ENCODE measurements at regions not wholly inside any gene's neighbourhood (a gene's known extent, or its start where the extent isn't known, plus 50 kb on each side); places are given as distances from the start of the nearest gene placed in this dataset.

DNA sequence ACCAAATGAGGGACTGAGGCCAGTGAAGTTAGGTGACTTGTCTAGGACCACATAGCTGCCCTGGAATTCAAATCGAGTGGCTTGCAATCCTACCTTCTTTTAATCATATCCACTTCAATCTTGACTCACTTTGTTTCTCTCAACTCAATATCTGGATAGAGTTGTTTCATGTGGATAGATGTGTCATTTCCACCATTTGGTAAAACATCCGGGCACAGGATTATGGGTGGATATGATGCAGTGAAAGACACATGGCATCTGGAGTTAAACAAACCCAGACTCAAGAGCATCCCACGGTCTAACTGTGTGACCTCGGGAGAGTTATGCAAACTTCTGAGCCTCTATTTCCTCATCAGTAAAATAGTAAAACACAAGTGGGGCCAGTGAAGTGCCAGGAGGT, 103.6 kb upstream of the CNKSR3 start:
- Histone ChIP-seq H3K4me1 (ENCODE audit: low read length) (no peaks in the 10 kb centered on the region), H3K27me3 (ENCODE audit: low read length) (0 out of 2 replicates have a peak, but pooled peaks cover 2% of the 10 kb centered on the region), H4K20me1 (ENCODE audit: insufficient read depth, low read depth, low read length) (no peaks in the 10 kb centered on the region), H3K4me2 (ENCODE audit: low read depth, low read length, poor library complexity, severe bottlenecking) (no peak overlapping the region), H3K9me2 (replicated peaks; ENCODE audit: insufficient read depth, low read length) (no peaks in the 10 kb centered on the region), H3K4me3 (ENCODE audit: low read length) (no peak overlapping the region), H3K27ac (ENCODE audit: low read length) (no peak overlapping the region), H2AFZ (ENCODE audit: low read length) (no peak overlapping the region), H3K36me3 (ENCODE audit: insufficient read depth, low read length) (no peaks in the 10 kb centered on the region), H3K9ac (ENCODE audit: low read length) (no peak overlapping the region), H3K9me3 (ENCODE audit: low read length) (no peaks in the 10 kb centered on the region), H3K79me2 (ENCODE audit: low read length) (no peaks in the 10 kb centered on the region)
- DNase-seq: no peak

DNA sequence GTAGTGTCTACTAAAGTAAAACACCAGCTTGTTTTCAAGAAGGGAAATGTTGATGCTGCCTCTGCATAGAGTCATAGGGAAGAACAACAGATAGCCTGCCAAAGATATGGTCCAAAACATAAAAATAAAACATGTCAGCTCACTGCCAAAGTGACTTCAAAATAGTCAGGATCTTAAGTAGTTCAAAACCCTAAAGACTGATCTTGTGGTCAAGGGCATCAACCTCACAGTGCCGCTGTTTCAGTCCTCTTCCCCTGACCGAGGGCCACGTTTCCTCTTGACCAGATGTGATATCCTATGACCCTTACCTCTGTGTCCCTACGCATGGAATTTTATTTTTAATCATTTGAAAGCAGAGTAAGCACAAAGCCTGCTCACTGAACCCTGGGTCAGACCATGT, 104.2 kb upstream of the CNKSR3 start:
- no peak overlapping the region for H2AFZ ChIP-seq (ENCODE audit: low read length)
- H3K27me3 ChIP-seq (ENCODE audit: low read length): 0 out of 2 replicates have a peak, but pooled peaks cover 2% of the 10 kb centered on the region
- H3K9me3 ChIP-seq (ENCODE audit: low read length): no peaks in the 10 kb centered on the region
- no peaks in the 10 kb centered on the region for H3K36me3 ChIP-seq (ENCODE audit: insufficient read depth, low read length)
- no peak overlapping the region for H3K4me2 ChIP-seq (ENCODE audit: low read depth, low read length, poor library complexity, severe bottlenecking)
- no peak for DNase-seq
- no peaks in the 10 kb centered on the region for H3K4me1 ChIP-seq (ENCODE audit: low read length)
- H3K27ac ChIP-seq (ENCODE audit: low read length): no peak overlapping the region
- no peaks in the 10 kb centered on the region for H3K79me2 ChIP-seq (ENCODE audit: low read length)
- H3K4me3 ChIP-seq (ENCODE audit: low read length): no peak overlapping the region
- H3K9ac ChIP-seq (ENCODE audit: low read length): no peak overlapping the region
- no peaks in the 10 kb centered on the region for H3K9me2 ChIP-seq (replicated peaks; ENCODE audit: insufficient read depth, low read length)
- H4K20me1 ChIP-seq (ENCODE audit: insufficient read depth, low read depth, low read length): no peaks in the 10 kb centered on the region

DNA sequence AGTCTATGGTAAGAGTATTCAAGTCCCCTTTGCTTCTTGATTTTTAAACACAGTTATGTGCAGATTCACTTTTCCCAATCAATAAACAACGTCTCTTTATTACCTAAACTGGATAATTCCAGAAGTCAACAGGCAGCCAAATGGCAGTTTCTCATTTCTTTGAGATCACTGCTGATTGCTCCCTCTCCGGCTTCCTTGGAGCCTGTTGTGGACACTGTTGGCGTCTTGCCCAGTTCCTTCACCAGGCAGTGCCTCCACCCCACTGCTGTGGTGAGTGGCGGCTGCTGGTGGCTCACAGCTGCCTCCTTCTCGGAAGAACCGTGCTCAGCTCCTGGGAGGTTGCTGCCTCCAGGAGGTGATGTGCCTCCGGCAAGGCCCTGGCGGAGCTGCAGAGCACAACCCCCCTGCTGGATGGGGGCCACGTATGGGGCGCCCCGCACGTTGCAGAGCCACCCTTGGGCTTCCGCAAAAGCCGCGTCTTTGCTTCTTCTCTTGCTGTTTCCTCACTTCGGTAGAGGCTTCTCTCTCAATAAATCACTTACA, 105.1 kb upstream of the CNKSR3 start:
- Histone ChIP-seq H3K27me3 (ENCODE audit: low read length) (0 out of 2 replicates have a peak, but pooled peaks cover 2% of the 10 kb centered on the region), H3K9me2 (replicated peaks; ENCODE audit: insufficient read depth, low read length) (no peaks in the 10 kb centered on the region), H3K4me3 (ENCODE audit: low read length) (no peak overlapping the region), H3K9ac (ENCODE audit: low read length) (no peak overlapping the region), H3K27ac (ENCODE audit: low read length) (no peak overlapping the region), H3K36me3 (ENCODE audit: insufficient read depth, low read length) (no peaks in the 10 kb centered on the region), H3K4me1 (ENCODE audit: low read length) (no peaks in the 10 kb centered on the region), H4K20me1 (ENCODE audit: insufficient read depth, low read depth, low read length) (no peaks in the 10 kb centered on the region), H3K4me2 (ENCODE audit: low read depth, low read length, poor library complexity, severe bottlenecking) (no peak overlapping the region), H3K79me2 (ENCODE audit: low read length) (no peaks in the 10 kb centered on the region), H3K9me3 (ENCODE audit: low read length) (no peaks in the 10 kb centered on the region), H2AFZ (ENCODE audit: low read length) (no peak overlapping the region)
- no peak for DNase-seq

DNA sequence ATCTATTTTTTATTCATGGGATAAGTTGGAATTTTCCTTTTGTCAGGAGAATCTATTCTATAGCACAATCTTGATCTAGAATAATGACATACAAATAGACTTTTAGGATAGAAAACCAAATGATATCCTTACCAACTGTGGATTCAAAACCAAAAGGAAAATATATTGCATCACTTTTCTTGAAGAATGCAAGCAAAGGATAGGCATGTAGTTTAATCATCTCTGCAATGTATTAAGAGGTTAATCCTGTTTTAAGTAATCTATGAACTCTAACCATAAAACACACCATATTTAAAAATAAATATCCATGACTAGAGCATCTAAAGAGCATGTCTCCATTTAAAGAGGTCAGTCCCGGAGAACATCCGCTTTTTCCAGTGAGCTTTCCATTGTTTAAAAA, 106.7 kb upstream of the CNKSR3 start:
- DNase-seq: no peak
- H3K36me3 ChIP-seq (ENCODE audit: insufficient read depth, low read length): no peaks in the 10 kb centered on the region
- no peak overlapping the region for H3K27ac ChIP-seq (ENCODE audit: low read length)
- H3K4me2 ChIP-seq (ENCODE audit: low read depth, low read length, poor library complexity, severe bottlenecking): no peak overlapping the region
- 0 out of 2 replicates have a peak, but pooled peaks cover 2% of the 10 kb centered on the region for H3K27me3 ChIP-seq (ENCODE audit: low read length)
- H2AFZ ChIP-seq (ENCODE audit: low read length): no peak overlapping the region
- H3K79me2 ChIP-seq (ENCODE audit: low read length): no peaks in the 10 kb centered on the region
- H4K20me1 ChIP-seq (ENCODE audit: insufficient read depth, low read depth, low read length): no peaks in the 10 kb centered on the region
- no peak overlapping the region for H3K9ac ChIP-seq (ENCODE audit: low read length)
- H3K9me3 ChIP-seq (ENCODE audit: low read length): no peaks in the 10 kb centered on the region
- no peaks in the 10 kb centered on the region for H3K9me2 ChIP-seq (replicated peaks; ENCODE audit: insufficient read depth, low read length)
- H3K4me3 ChIP-seq (ENCODE audit: low read length): no peak overlapping the region
- H3K4me1 ChIP-seq (ENCODE audit: low read length): no peaks in the 10 kb centered on the region

DNA sequence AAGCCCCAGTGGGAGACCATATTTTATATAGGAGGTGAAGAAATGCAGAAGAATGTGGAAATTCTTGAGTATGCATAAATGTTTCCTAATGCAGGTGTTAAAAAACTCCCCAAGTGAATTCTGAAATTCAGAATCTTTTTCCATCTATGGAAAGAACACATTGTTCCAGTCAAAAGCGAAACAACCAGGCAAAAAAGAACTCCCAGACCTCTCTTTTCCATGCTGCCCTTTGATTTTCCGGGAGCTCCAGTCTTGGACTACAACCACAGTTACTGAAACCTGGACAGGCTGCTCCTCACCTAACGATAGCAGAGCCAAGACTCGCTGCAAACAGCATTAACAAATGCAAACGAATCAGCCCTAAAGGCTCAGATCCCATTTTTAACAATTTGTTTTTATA, 108.7 kb upstream of the CNKSR3 start:
- Histone ChIP-seq H3K27ac (ENCODE audit: low read length) (no peak overlapping the region), H4K20me1 (ENCODE audit: insufficient read depth, low read depth, low read length) (no peaks in the 10 kb centered on the region), H2AFZ (ENCODE audit: low read length) (no peak overlapping the region), H3K9me3 (ENCODE audit: low read length) (no peaks in the 10 kb centered on the region), H3K4me2 (ENCODE audit: low read depth, low read length, poor library complexity, severe bottlenecking) (no peak overlapping the region), H3K9ac (ENCODE audit: low read length) (no peak overlapping the region), H3K4me1 (ENCODE audit: low read length) (no peaks in the 10 kb centered on the region), H3K27me3 (ENCODE audit: low read length) (no peaks in the 10 kb centered on the region), H3K36me3 (ENCODE audit: insufficient read depth, low read length) (no peaks in the 10 kb centered on the region), H3K4me3 (ENCODE audit: low read length) (no peak overlapping the region), H3K79me2 (ENCODE audit: low read length) (no peaks in the 10 kb centered on the region), H3K9me2 (replicated peaks; ENCODE audit: insufficient read depth, low read length) (no peaks in the 10 kb centered on the region)
- no peak for DNase-seq

DNA sequence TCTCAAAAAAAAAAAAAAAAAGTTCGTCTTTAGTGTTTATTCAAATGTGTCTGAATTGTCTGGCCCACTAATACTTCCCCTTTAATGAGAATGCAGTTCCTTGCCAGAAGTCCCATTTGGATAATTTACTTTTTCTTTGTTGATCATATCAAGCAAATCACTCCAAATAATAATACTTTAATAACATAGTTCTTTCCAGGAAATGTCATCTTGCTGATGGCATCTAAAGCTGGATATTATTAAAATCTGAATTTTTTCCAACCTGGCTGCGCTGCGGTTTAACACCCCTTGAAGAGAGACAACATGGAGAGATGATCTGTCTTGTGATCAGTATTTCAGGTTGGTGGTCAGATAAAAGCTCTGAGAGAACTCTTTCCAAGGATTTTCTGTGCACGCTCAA, 111.2 kb upstream of the CNKSR3 start:
- Histone ChIP-seq H2AFZ (ENCODE audit: low read length) (no peak overlapping the region), H3K4me3 (ENCODE audit: low read length) (no peak overlapping the region), H3K36me3 (ENCODE audit: insufficient read depth, low read length) (no peaks in the 10 kb centered on the region), H3K4me2 (ENCODE audit: low read depth, low read length, poor library complexity, severe bottlenecking) (no peak overlapping the region), H3K27me3 (ENCODE audit: low read length) (no peaks in the 10 kb centered on the region), H3K9ac (ENCODE audit: low read length) (no peak overlapping the region), H3K9me3 (ENCODE audit: low read length) (no peaks in the 10 kb centered on the region), H3K79me2 (ENCODE audit: low read length) (no peaks in the 10 kb centered on the region), H3K9me2 (replicated peaks; ENCODE audit: insufficient read depth, low read length) (no peaks in the 10 kb centered on the region), H3K27ac (ENCODE audit: low read length) (no peak overlapping the region), H3K4me1 (ENCODE audit: low read length) (no peaks in the 10 kb centered on the region), H4K20me1 (ENCODE audit: insufficient read depth, low read depth, low read length) (no peaks in the 10 kb centered on the region)
- no peak for DNase-seq

DNA sequence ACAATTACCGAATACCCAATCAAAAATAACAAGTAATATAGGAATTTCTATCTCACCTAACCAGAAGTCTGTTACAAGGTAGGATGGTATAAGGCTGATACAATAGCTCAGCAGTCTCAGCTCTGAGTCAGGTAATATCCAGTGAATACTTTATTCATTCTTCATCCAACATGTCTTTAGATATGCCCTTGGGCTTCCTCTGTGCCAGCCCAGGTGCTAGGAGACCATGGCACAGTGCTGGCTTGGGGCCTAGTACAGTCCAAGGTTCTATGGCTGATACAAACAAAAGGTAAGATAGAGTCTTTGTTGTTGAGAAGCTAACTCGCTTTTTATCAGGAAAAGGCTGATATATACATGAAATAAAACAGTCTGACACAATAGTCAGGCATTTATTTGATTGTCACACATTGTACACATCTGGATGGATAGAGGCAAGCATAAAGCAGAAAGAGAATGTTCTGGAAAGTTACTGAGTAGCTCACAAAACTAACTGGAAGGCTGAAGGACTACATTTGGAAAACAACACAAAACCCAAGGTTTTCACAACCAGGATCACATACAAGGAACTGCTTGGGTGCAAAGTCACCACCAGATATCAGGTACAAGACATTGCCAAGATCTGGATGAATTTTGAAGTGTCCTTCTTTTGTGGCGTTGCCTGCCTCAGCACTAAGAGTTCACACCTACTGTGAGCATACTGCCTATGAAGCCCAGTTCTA, 110.4 kb upstream of the SCAF8 start:
- Histone ChIP-seq H3K4me2 (ENCODE audit: low read depth, low read length, poor library complexity, severe bottlenecking) (no peak overlapping the region), H3K9me2 (replicated peaks; ENCODE audit: insufficient read depth, low read length) (no peaks in the 10 kb centered on the region), H3K36me3 (ENCODE audit: insufficient read depth, low read length) (no peaks in the 10 kb centered on the region), H3K4me3 (ENCODE audit: low read length) (no peak overlapping the region), H3K27ac (ENCODE audit: low read length) (no peak overlapping the region), H3K27me3 (ENCODE audit: low read length) (no peaks in the 10 kb centered on the region), H3K79me2 (ENCODE audit: low read length) (no peaks in the 10 kb centered on the region), H3K4me1 (ENCODE audit: low read length) (no peaks in the 10 kb centered on the region), H3K9ac (ENCODE audit: low read length) (no peak overlapping the region), H3K9me3 (ENCODE audit: low read length) (no peaks in the 10 kb centered on the region), H2AFZ (ENCODE audit: low read length) (no peak overlapping the region), H4K20me1 (ENCODE audit: insufficient read depth, low read depth, low read length) (no peaks in the 10 kb centered on the region)
- no peak for DNase-seq

DNA sequence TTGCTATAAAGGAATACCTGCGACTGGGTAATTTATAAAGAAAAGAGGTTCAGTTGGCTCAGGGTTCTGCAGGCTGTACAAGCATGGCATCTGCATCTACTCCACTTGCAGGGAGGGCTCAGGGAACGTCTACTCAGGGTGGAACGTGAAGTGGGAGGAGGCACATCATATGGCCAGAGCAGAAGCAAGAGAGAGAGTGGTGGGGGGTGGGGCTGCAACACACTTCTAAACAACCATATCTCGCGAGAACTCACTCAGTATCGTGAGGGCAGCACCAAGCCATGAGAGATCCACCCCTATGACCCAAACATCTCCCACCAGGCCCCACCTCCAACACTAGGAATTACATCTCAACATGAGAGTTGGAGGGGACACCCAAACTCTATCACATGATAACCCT, 109.8 kb upstream of the SCAF8 start:
- no peaks in the 10 kb centered on the region for H3K79me2 ChIP-seq (ENCODE audit: low read length)
- no peaks in the 10 kb centered on the region for H3K27me3 ChIP-seq (ENCODE audit: low read length)
- no peaks in the 10 kb centered on the region for H4K20me1 ChIP-seq (ENCODE audit: insufficient read depth, low read depth, low read length)
- no peak overlapping the region for H3K27ac ChIP-seq (ENCODE audit: low read length)
- H3K9ac ChIP-seq (ENCODE audit: low read length): no peak overlapping the region
- no peaks in the 10 kb centered on the region for H3K9me3 ChIP-seq (ENCODE audit: low read length)
- H3K4me1 ChIP-seq (ENCODE audit: low read length): no peaks in the 10 kb centered on the region
- DNase-seq: no peak
- no peak overlapping the region for H3K4me3 ChIP-seq (ENCODE audit: low read length)
- H3K9me2 ChIP-seq (replicated peaks; ENCODE audit: insufficient read depth, low read length): no peaks in the 10 kb centered on the region
- no peak overlapping the region for H2AFZ ChIP-seq (ENCODE audit: low read length)
- no peak overlapping the region for H3K4me2 ChIP-seq (ENCODE audit: low read depth, low read length, poor library complexity, severe bottlenecking)
- H3K36me3 ChIP-seq (ENCODE audit: insufficient read depth, low read length): no peaks in the 10 kb centered on the region

All from Karpas-422 (cell line).